Lung (tissue), 11 donors: ENCODE measurements at regions not wholly inside any gene's neighbourhood (a gene's known extent, or its start where the extent isn't known, plus 50 kb on each side); places are given as distances from the start of the nearest gene placed in this dataset.

Experiments
- ATAC-seq: fragments of 200-7000 bp; cut with Tn5 transposase; one replicate; pipeline ENCODE4 v1.9.1; 2020; ENCODE audit warnings: moderate number of reproducible peaks; ENCODE audit not compliant: insufficient read depth, low FRiP score
- DNase-seq, 3 donors: peaks; one replicate each; pipeline ENCODE4 v3.0.0-alpha.2; 2013 to 2017
- H3K27ac ChIP-seq, 2 donors: one replicate each; pipeline ENCODE4 v1.5.1; 2013; ENCODE audit warnings: mild to moderate bottlenecking in 2 of 2, moderate library complexity in 2 of 2, control low read depth in 1 of 2, inconsistent platforms in 1 of 2, low read depth in 1 of 2, low read length in 1 of 2
- H3K27me3 ChIP-seq, 3 donors: one replicate each; pipeline ENCODE4 v1.5.1; 2013; ENCODE audit warnings: low read length in 2 of 3; ENCODE audit not compliant: control insufficient read depth in 3 of 3, insufficient read depth in 3 of 3
- H3K36me3 ChIP-seq, 4 donors: one replicate each; pipeline ENCODE4 v1.5.1; 2013; ENCODE audit warnings: low read length in 4 of 4, mild to moderate bottlenecking in 1 of 4, moderate library complexity in 1 of 4; ENCODE audit not compliant: control insufficient read depth in 4 of 4, insufficient read depth in 4 of 4
- H3K4me1 ChIP-seq, 5 donors: one replicate each; pipeline ENCODE4 v1.5.1; 2013; ENCODE audit warnings: low read length in 5 of 5, mild to moderate bottlenecking in 2 of 5, moderate library complexity in 1 of 5; ENCODE audit not compliant: control insufficient read depth in 5 of 5, insufficient read depth in 5 of 5
- H3K4me3 ChIP-seq: one replicate; pipeline ENCODE4 v1.5.1; 2013; ENCODE audit warnings: mild to moderate bottlenecking, control low read depth, moderate library complexity
- H3K9ac ChIP-seq, 2 donors: one replicate each; pipeline ENCODE4 v1.5.1; 2013; ENCODE audit warnings: low read length in 2 of 2, control low read depth in 1 of 2; ENCODE audit not compliant: insufficient read depth in 1 of 2
- H3K9me3 ChIP-seq, 4 donors: one replicate each; pipeline ENCODE4 v1.5.1; 2013; ENCODE audit warnings: low read length in 3 of 4, mild to moderate bottlenecking in 1 of 4, moderate library complexity in 1 of 4; ENCODE audit not compliant: control insufficient read depth in 4 of 4, insufficient read depth in 3 of 4
- WGBS, 2 donors: extraction: QIAGEN DNeasy Blood & Tissue Kit; methylation state at CpG; one replicate each; pipeline ENCODE4 v1.1.7; 2013; 5-methylcytosine and 5-hydroxymethylcytosine counted together
- TF ChIP-seq, protein P1 (sequence below): IDR thresholded peaks from 2 replicates; pipeline ENCODE4 v1.5.1; 2012; ENCODE audit warnings: mild to moderate bottlenecking; ENCODE audit errors: control extremely low read depth, extremely low read depth
- donor health status: control.
- donor health status: control.
- donor health status: Bipolar disorder and iron deficiency.
- donor health status: healthy.
- donor health status: DM: yes; HTN: yes; CAD: no.

DNA sequence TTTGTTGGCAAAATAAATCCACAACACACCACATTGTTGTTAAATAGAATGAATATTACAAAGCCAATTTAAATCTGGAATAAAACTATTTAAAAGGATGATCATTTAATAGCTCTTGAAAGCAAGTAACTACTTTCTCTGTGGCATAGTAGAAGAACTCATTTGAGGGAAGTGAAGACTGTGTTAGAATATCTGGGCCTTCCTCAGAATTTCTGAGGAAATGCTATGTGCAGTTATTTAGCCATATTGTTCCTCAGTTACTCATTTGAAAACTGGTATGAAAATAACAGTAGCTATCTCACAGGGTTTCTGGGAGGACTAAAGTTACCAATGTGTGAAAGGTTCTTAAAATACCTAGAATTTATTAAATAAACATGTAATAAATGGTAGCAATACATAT is 595.8 kb downstream of the PSAT1 start:
- peaks cover 0 to 5% (median under 1%) of the 10 kb centered on the region in 4 donors for H3K9me3 ChIP-seq
- H3K4me3 ChIP-seq: no peak overlapping the region
- no peaks in the 10 kb centered on the region for H3K27me3 ChIP-seq
- no peak overlapping the region for H3K27ac ChIP-seq
- no peaks in the 10 kb centered on the region for H3K36me3 ChIP-seq
- DNase-seq: no peak
- peaks cover 0 to 5% (median 0%) of the 10 kb centered on the region in 5 donors for H3K4me1 ChIP-seq
- ATAC-seq: no peak
- TF ChIP-seq, protein P1, sequence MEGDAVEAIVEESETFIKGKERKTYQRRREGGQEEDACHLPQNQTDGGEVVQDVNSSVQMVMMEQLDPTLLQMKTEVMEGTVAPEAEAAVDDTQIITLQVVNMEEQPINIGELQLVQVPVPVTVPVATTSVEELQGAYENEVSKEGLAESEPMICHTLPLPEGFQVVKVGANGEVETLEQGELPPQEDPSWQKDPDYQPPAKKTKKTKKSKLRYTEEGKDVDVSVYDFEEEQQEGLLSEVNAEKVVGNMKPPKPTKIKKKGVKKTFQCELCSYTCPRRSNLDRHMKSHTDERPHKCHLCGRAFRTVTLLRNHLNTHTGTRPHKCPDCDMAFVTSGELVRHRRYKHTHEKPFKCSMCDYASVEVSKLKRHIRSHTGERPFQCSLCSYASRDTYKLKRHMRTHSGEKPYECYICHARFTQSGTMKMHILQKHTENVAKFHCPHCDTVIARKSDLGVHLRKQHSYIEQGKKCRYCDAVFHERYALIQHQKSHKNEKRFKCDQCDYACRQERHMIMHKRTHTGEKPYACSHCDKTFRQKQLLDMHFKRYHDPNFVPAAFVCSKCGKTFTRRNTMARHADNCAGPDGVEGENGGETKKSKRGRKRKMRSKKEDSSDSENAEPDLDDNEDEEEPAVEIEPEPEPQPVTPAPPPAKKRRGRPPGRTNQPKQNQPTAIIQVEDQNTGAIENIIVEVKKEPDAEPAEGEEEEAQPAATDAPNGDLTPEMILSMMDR: no peak
- H3K9ac ChIP-seq: no peak overlapping the region

DNA sequence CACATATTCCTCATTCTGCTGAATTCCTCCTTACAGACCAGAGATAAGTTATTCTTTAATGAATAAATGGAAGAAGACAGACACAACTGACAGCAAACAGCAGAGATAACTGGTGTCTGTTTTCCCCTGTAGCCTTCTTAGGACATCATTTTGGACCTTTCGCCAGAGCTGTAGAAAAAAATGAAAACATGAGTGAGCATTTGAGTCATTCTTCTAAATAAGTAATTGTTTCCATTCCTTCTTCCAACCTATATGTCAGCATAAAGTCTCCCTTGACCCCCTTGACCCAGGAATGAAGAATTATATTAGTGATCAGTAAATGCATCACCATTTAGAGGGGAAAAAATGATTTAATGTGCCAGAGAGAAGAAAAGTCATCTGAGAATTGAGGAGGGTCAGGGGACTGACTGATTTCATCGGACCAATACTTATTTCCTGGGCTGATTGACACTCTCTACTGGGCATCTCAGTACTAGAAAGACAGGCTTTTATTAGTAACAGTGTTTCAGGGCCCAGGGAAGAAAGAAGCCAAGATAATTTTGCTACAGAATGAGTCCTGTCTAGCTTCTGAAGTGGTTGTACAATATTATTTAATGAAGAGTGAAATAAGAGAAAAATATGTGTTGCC is 597.0 kb downstream of the PSAT1 start:
- H3K9me3 ChIP-seq: peaks cover 0 to 5% (median under 1%) of the 10 kb centered on the region in 4 donors
- TF ChIP-seq, protein P1: no peak
- H3K9ac ChIP-seq: no peak overlapping the region
- H3K4me3 ChIP-seq: no peak overlapping the region
- H3K4me1 ChIP-seq: peaks cover 0 to 5% (median 0%) of the 10 kb centered on the region in 5 donors
- no peaks in the 10 kb centered on the region for H3K36me3 ChIP-seq
- no peak overlapping the region for H3K27ac ChIP-seq
- no peaks in the 10 kb centered on the region for H3K27me3 ChIP-seq
- WGBS, 2 donors: 87 to 90% methylated on average over 2 of the region's 2 CpGs
- DNase-seq: no peak
- ATAC-seq: no peak

- H3K9me3 ChIP-seq: no peaks in the 10 kb centered on the region
- DNase-seq (no peak), ATAC-seq (no peak)
- no peak overlapping the region for H3K4me3 ChIP-seq
- H3K27ac ChIP-seq: no peak overlapping the region
- no peak overlapping the region for H3K9ac ChIP-seq
- TF ChIP-seq, protein P1: no peak
- H3K36me3 ChIP-seq: no peaks in the 10 kb centered on the region
- 87 to 91% methylated on average over 1 of the region's 1 CpG for WGBS, 2 donors
- H3K4me1 ChIP-seq: peaks cover 0 to 5% (median 0%) of the 10 kb centered on the region in 5 donors
- no peaks in the 10 kb centered on the region for H3K27me3 ChIP-seq
Measured at GRCh38 chr9:78896479-78896878, 599.6 kb downstream of the PSAT1 start.

DNA sequence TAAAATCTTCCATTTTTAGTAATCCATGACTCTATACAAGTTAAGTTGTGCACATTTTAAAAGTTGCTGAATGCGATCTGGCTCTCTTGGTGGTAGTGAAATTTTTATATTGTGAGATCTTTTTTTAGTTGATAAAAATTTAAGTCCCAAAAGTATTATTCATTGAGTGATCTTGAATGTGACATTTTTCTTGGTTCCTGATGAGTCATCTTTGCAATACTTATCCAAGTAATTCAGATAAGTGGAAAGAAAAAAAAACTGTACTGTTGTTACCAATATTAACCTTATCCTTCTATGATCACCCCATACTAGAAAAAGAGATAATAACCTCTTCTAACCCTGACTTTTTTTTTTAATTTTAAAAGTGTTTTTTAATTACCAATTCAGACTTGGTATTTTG is 601.3 kb downstream of the PSAT1 start:
- H3K36me3 ChIP-seq: no peaks in the 10 kb centered on the region
- TF ChIP-seq, protein P1: no peak
- WGBS, 2 donors: 79 to 97% methylated on average over 1 of the region's 1 CpG
- H3K9me3 ChIP-seq: no peaks in the 10 kb centered on the region
- ATAC-seq (no peak), DNase-seq (no peak)
- H3K27ac ChIP-seq: no peak overlapping the region
- H3K27me3 ChIP-seq: no peaks in the 10 kb centered on the region
- no peak overlapping the region for H3K4me3 ChIP-seq
- H3K4me1 ChIP-seq: peaks cover 0 to 5% (median 0%) of the 10 kb centered on the region in 5 donors
- H3K9ac ChIP-seq: no peak overlapping the region
